Neural progenitor cell (in vitro differentiated cells): ENCODE measurements at regions not wholly inside any gene's neighbourhood (a gene's known extent, or its start where the extent isn't known, plus 50 kb on each side); places are given as distances from the start of the nearest gene placed in this dataset.

Experiments used
- DNase-seq: peaks from one replicate; pipeline ENCODE4 v3.0.0-alpha.2; 2016; ENCODE audit warnings: low spot score
- H2AFZ ChIP-seq: fragments of 200-600 bp; sonication (generic); replicated peaks from 2 replicates; pipeline ENCODE4 v1.6.1; 2016; ENCODE audit warnings: antibody characterized with exemption
- H3F3A ChIP-seq: fragments of 200-600 bp; sonication (generic); 2 replicates; pipeline ENCODE4 v1.6.1; 2016; ENCODE audit warnings: antibody characterized with exemption, low read depth
- H3K27ac ChIP-seq: fragments of 200-600 bp; sonication (generic); 2 replicates; pipeline ENCODE4 v1.5.1; 2016; ENCODE audit warnings: mild to moderate bottlenecking
- H3K27me3 ChIP-seq: fragments of 200-600 bp; sonication (generic); 2 replicates; pipeline ENCODE4 v1.6.1; 2016; ENCODE audit warnings: mild to moderate bottlenecking, moderate library complexity
- H3K36me3 ChIP-seq: fragments of 200-600 bp; sonication (generic); 2 replicates; pipeline ENCODE4 v1.5.1; 2016
- H3K4me1 ChIP-seq: fragments of 200-600 bp; sonication (generic); 2 replicates; pipeline ENCODE4 v1.6.1; 2016; ENCODE audit warnings: mixed run types
- H3K4me2 ChIP-seq: fragments of 200-600 bp; sonication (generic); 2 replicates; pipeline ENCODE4 v1.6.1; 2016
- H3K4me3 ChIP-seq: fragments of 200-600 bp; sonication (generic); 2 replicates; pipeline ENCODE4 v1.5.1; 2016
- H3K79me2 ChIP-seq: fragments of 200-600 bp; sonication (generic); 2 replicates; pipeline ENCODE4 v1.6.1; 2016; ENCODE audit warnings: low read depth
- H3K9ac ChIP-seq: fragments of 200-600 bp; sonication (generic); 2 replicates; pipeline ENCODE4 v1.6.1; 2016
- H3K9me3 ChIP-seq: fragments of 200-600 bp; sonication (generic); 2 replicates; pipeline ENCODE4 v1.5.1; 2016; ENCODE audit warnings: low read depth
- H4K20me1 ChIP-seq: fragments of 200-600 bp; sonication (generic); 2 replicates; pipeline ENCODE4 v1.6.1; 2016; ENCODE audit warnings: low read depth
- H3K27ac Mint-ChIP-seq: 3 replicates; pipeline ENCODE4 v1.8.0; 2021; ENCODE audit warnings: mixed read lengths
- H3K27me3 Mint-ChIP-seq: 2 replicates; pipeline ENCODE4 v1.8.0; 2022; ENCODE audit warnings: low read depth, mild to moderate bottlenecking, inconsistent platforms, moderate library complexity, mixed read lengths; ENCODE audit not compliant: insufficient read depth
- H3K36me3 Mint-ChIP-seq: 3 replicates; pipeline ENCODE4 v1.8.0; 2021; ENCODE audit warnings: mixed read lengths
- H3K4me1 Mint-ChIP-seq: 3 replicates; pipeline ENCODE4 v1.8.0; 2021; ENCODE audit warnings: mixed read lengths
- H3K4me3 Mint-ChIP-seq: 3 replicates; pipeline ENCODE4 v1.8.0; 2021; ENCODE audit warnings: mild to moderate bottlenecking, moderate library complexity, mixed read lengths
- H3K9me3 Mint-ChIP-seq: 3 replicates; pipeline ENCODE4 v1.8.0; 2020; ENCODE audit warnings: mixed read lengths
- EZH2 ChIP-seq: fragments of 200-600 bp; sonication (generic); IDR thresholded peaks from 2 replicates; pipeline ENCODE4 v1.6.1; 2017; ENCODE audit warnings: antibody characterized with exemption, mild to moderate bottlenecking, moderate library complexity
- EZH2phosphoT487 ChIP-seq: fragments of 200-600 bp; sonication (generic); IDR thresholded peaks from 2 replicates; pipeline ENCODE4 v1.6.1; 2017; ENCODE audit warnings: antibody characterized with exemption
- TF ChIP-seq, protein P1 (sequence below): fragments of 200-600 bp; sonication (generic); IDR thresholded peaks from 2 replicates; pipeline ENCODE4 v1.5.1; 2017; ENCODE audit warnings: antibody characterized with exemption, mild to moderate bottlenecking

DNA sequence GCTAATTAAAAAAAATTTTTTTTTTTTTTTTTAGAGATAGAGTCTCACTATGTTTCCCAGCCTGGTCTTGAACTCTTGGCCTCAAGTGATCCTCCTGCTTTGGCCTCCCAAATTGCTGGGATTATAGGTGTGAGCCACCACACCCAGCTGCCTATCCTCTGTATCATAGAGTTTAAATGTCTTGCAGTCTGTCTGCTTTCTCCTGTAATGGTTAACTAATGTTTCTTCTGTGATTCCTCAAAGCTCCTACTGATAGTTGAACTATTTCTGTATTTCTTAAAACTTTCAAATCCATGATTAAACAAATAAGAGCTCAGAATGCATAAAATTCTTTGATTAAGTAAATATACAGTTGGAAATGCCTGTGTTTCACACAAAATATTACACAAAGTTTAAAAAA lies 115.4 kb upstream of the TPM1 start:
- H3K27ac ChIP-seq = no peak overlapping the region
- no peak overlapping the region for H3K9ac ChIP-seq
- Mint-ChIP-seq H3K27ac (no peak overlapping the region), H3K4me3 (no peak overlapping the region), H3K4me1 (peaks cover 14% of the 10 kb centered on the region), H3K27me3 (no peaks in the 10 kb centered on the region), H3K9me3 (no peaks in the 10 kb centered on the region), H3K36me3 (no peaks in the 10 kb centered on the region)
- H3K9me3 ChIP-seq = no peaks in the 10 kb centered on the region
- H3K4me2 ChIP-seq = no peak overlapping the region
- H3K4me3 ChIP-seq = no peak overlapping the region
- H3K79me2 ChIP-seq = no peaks in the 10 kb centered on the region
- H3K36me3 ChIP-seq = no peaks in the 10 kb centered on the region
- no peaks in the 10 kb centered on the region for H4K20me1 ChIP-seq
- no peak overlapping the region for H2AFZ ChIP-seq
- H3K27me3 ChIP-seq = no peaks in the 10 kb centered on the region
- TF ChIP-seq EZH2 (no peak), EZH2phosphoT487 (no peak)
- no peaks in the 10 kb centered on the region for H3K4me1 ChIP-seq
- no peak for DNase-seq
- H3F3A ChIP-seq = no peaks in the 10 kb centered on the region

DNA sequence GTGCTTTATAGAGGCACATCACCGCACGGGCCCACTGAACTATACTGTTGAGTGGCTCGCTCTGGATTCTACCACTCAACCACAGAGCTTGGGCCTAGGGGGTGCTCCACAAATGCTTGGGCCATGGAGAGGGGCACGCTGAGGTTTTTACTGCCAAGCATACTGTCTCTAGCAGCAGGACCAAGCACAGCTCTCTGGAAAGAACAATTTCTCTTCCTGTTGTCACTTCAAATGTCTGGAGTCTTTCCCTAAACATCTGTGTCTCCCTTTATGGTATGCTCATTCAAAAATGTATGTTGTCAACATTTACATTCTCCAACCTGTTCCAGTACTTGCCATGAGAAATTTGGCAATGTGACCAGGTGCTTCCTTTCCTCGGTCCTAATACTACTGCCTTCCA lies 114.7 kb upstream of the TPM1 start:
- H3F3A ChIP-seq = no peaks in the 10 kb centered on the region
- H3K27ac Mint-ChIP-seq = no peak overlapping the region
- no peaks in the 10 kb centered on the region for H3K27me3 Mint-ChIP-seq
- no peaks in the 10 kb centered on the region for H3K4me1 ChIP-seq
- H2AFZ ChIP-seq = no peak overlapping the region
- H3K36me3 Mint-ChIP-seq = no peaks in the 10 kb centered on the region
- H3K27ac ChIP-seq = no peak overlapping the region
- peaks cover 14% of the 10 kb centered on the region for H3K4me1 Mint-ChIP-seq
- no peak overlapping the region for H3K4me3 ChIP-seq
- no peaks in the 10 kb centered on the region for H3K79me2 ChIP-seq
- TF ChIP-seq EZH2phosphoT487 (no peak), EZH2 (no peak)
- TF ChIP-seq, protein P1, sequence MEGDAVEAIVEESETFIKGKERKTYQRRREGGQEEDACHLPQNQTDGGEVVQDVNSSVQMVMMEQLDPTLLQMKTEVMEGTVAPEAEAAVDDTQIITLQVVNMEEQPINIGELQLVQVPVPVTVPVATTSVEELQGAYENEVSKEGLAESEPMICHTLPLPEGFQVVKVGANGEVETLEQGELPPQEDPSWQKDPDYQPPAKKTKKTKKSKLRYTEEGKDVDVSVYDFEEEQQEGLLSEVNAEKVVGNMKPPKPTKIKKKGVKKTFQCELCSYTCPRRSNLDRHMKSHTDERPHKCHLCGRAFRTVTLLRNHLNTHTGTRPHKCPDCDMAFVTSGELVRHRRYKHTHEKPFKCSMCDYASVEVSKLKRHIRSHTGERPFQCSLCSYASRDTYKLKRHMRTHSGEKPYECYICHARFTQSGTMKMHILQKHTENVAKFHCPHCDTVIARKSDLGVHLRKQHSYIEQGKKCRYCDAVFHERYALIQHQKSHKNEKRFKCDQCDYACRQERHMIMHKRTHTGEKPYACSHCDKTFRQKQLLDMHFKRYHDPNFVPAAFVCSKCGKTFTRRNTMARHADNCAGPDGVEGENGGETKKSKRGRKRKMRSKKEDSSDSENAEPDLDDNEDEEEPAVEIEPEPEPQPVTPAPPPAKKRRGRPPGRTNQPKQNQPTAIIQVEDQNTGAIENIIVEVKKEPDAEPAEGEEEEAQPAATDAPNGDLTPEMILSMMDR = no peak
- DNase-seq = no peak
- no peaks in the 10 kb centered on the region for H3K9me3 ChIP-seq
- H3K9ac ChIP-seq = no peak overlapping the region
- H3K27me3 ChIP-seq = no peaks in the 10 kb centered on the region
- H3K36me3 ChIP-seq = no peaks in the 10 kb centered on the region
- no peak overlapping the region for H3K4me2 ChIP-seq
- no peak overlapping the region for H3K4me3 Mint-ChIP-seq
- H3K9me3 Mint-ChIP-seq = no peaks in the 10 kb centered on the region
- no peaks in the 10 kb centered on the region for H4K20me1 ChIP-seq

DNA sequence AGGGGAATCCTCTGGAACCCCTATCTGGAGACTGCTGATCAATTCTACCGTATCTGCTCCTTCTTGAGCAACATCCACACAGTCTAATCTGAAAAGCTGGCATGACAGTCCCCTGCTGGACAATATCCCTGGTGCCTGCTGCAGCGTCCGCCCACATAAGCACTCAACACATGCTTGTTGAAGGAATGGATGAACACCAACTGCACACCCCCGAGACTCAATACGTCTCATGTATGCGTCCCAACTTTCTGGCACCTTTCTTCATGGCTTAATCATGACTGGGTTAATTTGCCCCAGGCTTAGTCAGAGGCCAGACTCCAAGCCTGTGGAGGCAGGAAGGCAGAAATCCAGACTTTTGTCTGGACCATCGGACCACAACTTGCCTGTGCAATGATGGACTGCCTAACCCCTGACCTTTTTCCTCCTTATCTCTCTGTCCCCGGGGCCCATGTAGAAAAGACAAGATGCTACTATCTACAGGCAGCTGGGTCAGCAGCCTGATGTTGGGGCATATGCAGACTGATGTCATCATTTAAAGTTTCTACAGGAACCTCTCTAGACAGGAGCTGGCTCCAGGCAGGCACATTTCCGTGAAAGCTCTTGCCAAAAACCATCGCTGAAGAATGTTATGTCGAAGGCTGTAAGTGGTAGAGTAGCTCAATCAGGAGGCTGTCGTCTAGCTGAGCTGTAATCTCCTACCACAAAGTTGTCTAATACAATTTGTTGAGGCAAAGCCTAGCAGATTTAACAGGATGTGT lies 114.1 kb upstream of the TPM1 start:
- Histone ChIP-seq H3K27me3 (no peaks in the 10 kb centered on the region), H3K4me3 (no peak overlapping the region), H4K20me1 (no peaks in the 10 kb centered on the region), H3K36me3 (no peaks in the 10 kb centered on the region), H2AFZ (no peak overlapping the region), H3K27ac (no peak overlapping the region), H3K9ac (no peak overlapping the region), H3K9me3 (no peaks in the 10 kb centered on the region), H3K79me2 (no peaks in the 10 kb centered on the region), H3F3A (no peaks in the 10 kb centered on the region), H3K4me2 (no peak overlapping the region), H3K4me1 (no peaks in the 10 kb centered on the region)
- Mint-ChIP-seq H3K4me1 (peaks cover 14% of the 10 kb centered on the region), H3K27ac (no peak overlapping the region), H3K27me3 (no peaks in the 10 kb centered on the region), H3K9me3 (no peaks in the 10 kb centered on the region), H3K4me3 (no peak overlapping the region), H3K36me3 (no peaks in the 10 kb centered on the region)
- DNase-seq = no peak
- TF ChIP-seq EZH2 = no peak
- TF ChIP-seq, protein P1 = peak; percentile 8

DNA sequence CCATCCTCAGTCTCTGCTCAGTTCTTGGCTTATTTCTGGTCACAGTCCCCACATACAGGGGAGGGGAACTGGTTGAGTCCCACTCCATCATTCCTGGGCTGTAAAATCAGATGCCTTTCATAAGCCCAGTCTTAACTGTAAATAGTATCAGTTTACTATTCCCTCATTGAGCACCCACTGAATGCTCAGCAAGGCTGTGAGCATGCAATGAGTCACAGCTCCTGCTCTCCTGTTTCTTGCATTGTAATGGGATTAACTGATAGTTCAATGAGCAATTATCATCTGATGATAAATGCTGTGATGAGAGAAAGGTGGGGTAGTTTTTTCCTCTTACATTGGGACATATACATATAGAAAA lies 113.6 kb upstream of the TPM1 start:
- Histone ChIP-seq H3F3A (no peaks in the 10 kb centered on the region), H3K4me3 (no peak overlapping the region), H3K4me2 (no peak overlapping the region), H3K4me1 (no peaks in the 10 kb centered on the region), H2AFZ (no peak overlapping the region), H3K27ac (no peak overlapping the region), H3K79me2 (no peaks in the 10 kb centered on the region), H3K9ac (no peak overlapping the region), H3K36me3 (no peaks in the 10 kb centered on the region), H4K20me1 (no peaks in the 10 kb centered on the region), H3K27me3 (no peaks in the 10 kb centered on the region), H3K9me3 (no peaks in the 10 kb centered on the region)
- DNase-seq = no peak
- Mint-ChIP-seq H3K4me3 (no peak overlapping the region), H3K27me3 (no peaks in the 10 kb centered on the region), H3K4me1 (peaks cover 14% of the 10 kb centered on the region), H3K36me3 (no peaks in the 10 kb centered on the region), H3K27ac (no peak overlapping the region), H3K9me3 (no peaks in the 10 kb centered on the region)
- TF ChIP-seq, protein P1 = no peak
- TF ChIP-seq EZH2 (no peak), EZH2phosphoT487 (no peak)
